Activated T-helper 1 cell treated with anti-CD3 and anti-CD28 coated beads, Interleukin-2, amount 50 U/mL, for 16 hours (primary cell): ENCODE measurements at regions not wholly inside any gene's neighbourhood (a gene's known extent, or its start where the extent isn't known, plus 50 kb on each side); places are given as distances from the start of the nearest gene placed in this dataset.

ENCODE experiments used
- DNase-seq, 2 donors: peaks; one replicate each; pipeline ENCODE4 v3.0.0-alpha.2; 2020; ENCODE audit warnings: low read depth in 1 of 2, low spot score in 1 of 2

- no peak for DNase-seq
Measured at GRCh38 chr2:120564213-120565094, 171.2 kb upstream of the GLI2 start.

- DNase-seq = no peak
Measured at GRCh38 chr2:120565095-120565460, 170.6 kb upstream of the GLI2 start.

- DNase-seq = no peak
Measured at GRCh38 chr2:120565929-120566328, 169.7 kb upstream of the GLI2 start.

GRCh38 chr2:120566331-120567035, 169.2 kb upstream of the GLI2 start:
- no peak for DNase-seq

- no peak for DNase-seq
Measured at GRCh38 chr2:120567128-120567527, 168.5 kb upstream of the GLI2 start.

- DNase-seq = no peak
Measured at GRCh38 chr2:120568089-120568974, 167.3 kb upstream of the GLI2 start.

- no peak for DNase-seq
Measured at GRCh38 chr2:120568975-120569268, 166.7 kb upstream of the GLI2 start.

- no peak for DNase-seq
Measured at GRCh38 chr2:120570001-120570400, 165.7 kb upstream of the GLI2 start.

GRCh38 chr2:120570546-120570945, 165.1 kb upstream of the GLI2 start:
- no peak for DNase-seq

- no peak for DNase-seq
Measured at GRCh38 chr2:120571015-120571728, 164.5 kb upstream of the GLI2 start.

GRCh38 chr2:120572226-120572625, 163.4 kb upstream of the GLI2 start:
- no peak for DNase-seq

GRCh38 chr2:120574620-120575019, 161.0 kb upstream of the GLI2 start:
- no peak for DNase-seq

GRCh38 chr2:120575966-120576365, 159.7 kb upstream of the GLI2 start:
- no peak for DNase-seq

- no peak for DNase-seq
Measured at GRCh38 chr2:120576509-120577474, 158.9 kb upstream of the GLI2 start.

GRCh38 chr2:120577721-120578295, 157.9 kb upstream of the GLI2 start:
- no peak for DNase-seq

GRCh38 chr2:120578576-120579352, 156.9 kb upstream of the GLI2 start:
- DNase-seq = no peak

GRCh38 chr2:120579916-120580685, 155.6 kb upstream of the GLI2 start:
- DNase-seq = no peak

- no peak for DNase-seq
Measured at GRCh38 chr2:120580709-120581108, 155.0 kb upstream of the GLI2 start.
